H1 (cell line): ENCODE measurements at regions not wholly inside any gene's neighbourhood (a gene's known extent, or its start where the extent isn't known, plus 50 kb on each side); places are given as distances from the start of the nearest gene placed in this dataset.

ENCODE experiments used
- EZH2 ChIP-seq: fragments of 200-600 bp; sonication (generic); IDR thresholded peaks from 2 replicates; pipeline ENCODE4 v1.7.1; 2012; ENCODE audit warnings: low read depth, mild to moderate bottlenecking, moderate library complexity, low read length, inconsistent platforms; ENCODE audit not compliant: severe bottlenecking
- JUND ChIP-seq: IDR thresholded peaks from 2 replicates; pipeline ENCODE4 v1.6.1; 2011; ENCODE audit warnings: mild to moderate bottlenecking, improper control_type of control experiment, low read length
- KDM1A ChIP-seq: fragments of 200-600, 300-600 bp; sonication (generic); IDR thresholded peaks from 2 replicates; pipeline ENCODE4 v1.7.1; 2016; ENCODE audit warnings: mild to moderate bottlenecking, low read length, borderline replicate concordance
- POLR2AphosphoS5 ChIP-seq: IDR thresholded peaks from 2 replicates; pipeline ENCODE4 v1.6.1; 2011; ENCODE audit warnings: low read depth, low read length
- RFX5 ChIP-seq: IDR thresholded peaks from 2 replicates; pipeline ENCODE4 v1.6.1; 2011; ENCODE audit warnings: low read depth, low read length, improper control_type of control experiment, borderline replicate concordance
- TF ChIP-seq, protein P1 (sequence below), 3 experiments: IDR thresholded peaks; 1 replicate in 2 of 3; 2 replicates in 1 of 3; pipeline versions ENCODE4 v1.5.1 to v1.6.1; 2011; ENCODE audit warnings: low read length in 3 of 3, mild to moderate bottlenecking in 3 of 3, inconsistent platforms in 2 of 3, low read depth in 1 of 3, moderate library complexity in 1 of 3; ENCODE audit not compliant: insufficient read depth in 1 of 3; ENCODE audit errors: control extremely low read depth in 1 of 3

DNA sequence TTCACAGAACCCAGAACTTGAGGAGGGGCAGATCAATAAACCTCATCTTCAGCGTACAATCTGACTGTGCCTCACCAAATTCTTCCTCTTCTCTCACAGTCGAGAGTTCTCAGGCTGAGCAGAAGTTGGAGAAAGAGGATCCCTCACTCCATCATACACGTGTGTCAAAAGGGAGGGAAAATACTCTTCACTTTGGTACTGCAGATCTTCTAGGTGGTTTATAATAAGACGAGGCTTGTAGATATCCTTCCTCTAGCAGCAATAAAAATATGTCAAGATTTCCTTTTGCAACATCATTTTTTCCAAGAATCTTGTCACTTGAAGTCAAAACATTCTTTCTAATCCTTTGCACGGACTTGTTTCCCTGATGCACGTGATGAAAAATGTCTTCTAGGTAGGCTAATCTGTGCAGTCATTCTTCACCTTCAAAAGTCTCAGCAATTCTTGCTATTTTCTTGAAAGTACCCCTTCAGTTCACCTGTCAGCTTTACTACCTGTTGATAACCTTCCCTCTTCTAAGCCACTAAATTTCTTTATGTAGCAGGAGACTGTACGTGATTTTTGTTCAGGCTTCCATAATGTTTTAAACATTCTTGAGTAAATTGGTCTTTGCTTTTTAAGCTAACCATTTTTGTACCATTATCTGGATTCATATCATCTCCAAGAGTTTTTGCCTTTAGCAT is 214.1 kb downstream of the NUAK1 start:
- TF ChIP-seq, protein P1, sequence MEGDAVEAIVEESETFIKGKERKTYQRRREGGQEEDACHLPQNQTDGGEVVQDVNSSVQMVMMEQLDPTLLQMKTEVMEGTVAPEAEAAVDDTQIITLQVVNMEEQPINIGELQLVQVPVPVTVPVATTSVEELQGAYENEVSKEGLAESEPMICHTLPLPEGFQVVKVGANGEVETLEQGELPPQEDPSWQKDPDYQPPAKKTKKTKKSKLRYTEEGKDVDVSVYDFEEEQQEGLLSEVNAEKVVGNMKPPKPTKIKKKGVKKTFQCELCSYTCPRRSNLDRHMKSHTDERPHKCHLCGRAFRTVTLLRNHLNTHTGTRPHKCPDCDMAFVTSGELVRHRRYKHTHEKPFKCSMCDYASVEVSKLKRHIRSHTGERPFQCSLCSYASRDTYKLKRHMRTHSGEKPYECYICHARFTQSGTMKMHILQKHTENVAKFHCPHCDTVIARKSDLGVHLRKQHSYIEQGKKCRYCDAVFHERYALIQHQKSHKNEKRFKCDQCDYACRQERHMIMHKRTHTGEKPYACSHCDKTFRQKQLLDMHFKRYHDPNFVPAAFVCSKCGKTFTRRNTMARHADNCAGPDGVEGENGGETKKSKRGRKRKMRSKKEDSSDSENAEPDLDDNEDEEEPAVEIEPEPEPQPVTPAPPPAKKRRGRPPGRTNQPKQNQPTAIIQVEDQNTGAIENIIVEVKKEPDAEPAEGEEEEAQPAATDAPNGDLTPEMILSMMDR (IDR thresholded peaks at IDR 0.05; ENCODE audit: control extremely low read depth in 1 of 3, insufficient read depth in 1 of 3, low read depth in 1 of 3, low read length in 3 of 3) = no peak
- TF ChIP-seq EZH2 = no peak
- no peak for TF ChIP-seq RFX5
- TF ChIP-seq KDM1A = no peak
- no peak for TF ChIP-seq POLR2AphosphoS5
- TF ChIP-seq JUND = no peak
